Astrocyte (in vitro differentiated cells and primary cell): ENCODE measurements at regions not wholly inside any gene's neighbourhood (a gene's known extent, or its start where the extent isn't known, plus 50 kb on each side); places are given as distances from the start of the nearest gene placed in this dataset.

ENCODE experiments used
- DNase-seq: peaks from one replicate; pipeline ENCODE4 v3.0.0-alpha.2; 2010; ENCODE audit warnings: low read depth
- FAIRE-seq: peaks from 2 replicates; lab custom pipeline; 2011; peaks lifted over from hg19 to GRCh38; lab: Jason Lieb, UNC
- H2AFZ ChIP-seq: 2 replicates; pipeline ENCODE4 v1.6.0; 2012; ENCODE audit warnings: low read depth, low read length, inconsistent platforms
- H3K27ac ChIP-seq: 2 replicates; pipeline ENCODE4 v1.5.1; 2011; ENCODE audit warnings: low read depth, low read length, inconsistent platforms
- H3K27me3 ChIP-seq: 2 replicates; pipeline ENCODE4 v1.6.0; 2011; ENCODE audit warnings: low read length, inconsistent platforms; ENCODE audit not compliant: insufficient read depth
- H3K36me3 ChIP-seq: 2 replicates; pipeline ENCODE4 v1.5.1; 2011; ENCODE audit warnings: low read length, inconsistent platforms; ENCODE audit not compliant: insufficient read depth
- H3K4me1 ChIP-seq: 2 replicates; pipeline ENCODE4 v1.5.1; 2011; ENCODE audit warnings: low read length, inconsistent platforms; ENCODE audit not compliant: insufficient read depth
- H3K4me2 ChIP-seq: 2 replicates; pipeline ENCODE4 v1.6.0; 2012; ENCODE audit warnings: low read length, inconsistent platforms
- H3K4me3 ChIP-seq: 2 replicates; pipeline ENCODE4 v1.5.1; 2011; ENCODE audit warnings: low read depth, mild to moderate bottlenecking, low read length, inconsistent platforms; ENCODE audit not compliant: insufficient read depth
- H3K79me2 ChIP-seq: 2 replicates; pipeline ENCODE4 v1.6.0; 2012; ENCODE audit warnings: mild to moderate bottlenecking, low read length, inconsistent platforms; ENCODE audit not compliant: insufficient read depth
- H3K9ac ChIP-seq: 2 replicates; pipeline ENCODE4 v1.6.0; 2012; ENCODE audit warnings: mild to moderate bottlenecking, low read length, inconsistent platforms
- H3K9me3 ChIP-seq: 2 replicates; pipeline ENCODE4 v1.5.1; 2012; ENCODE audit warnings: low read depth, mild to moderate bottlenecking, low read length, inconsistent platforms; ENCODE audit not compliant: insufficient read depth
- H4K20me1 ChIP-seq: 2 replicates; pipeline ENCODE4 v1.6.0; 2012; ENCODE audit warnings: low read length, inconsistent platforms; ENCODE audit not compliant: insufficient read depth
- H3K27ac Mint-ChIP-seq: one replicate; pipeline ENCODE4 v1.8.0; 2021; ENCODE audit warnings: mild to moderate bottlenecking, mixed read lengths; ENCODE audit not compliant: unreplicated experiment
- H3K27me3 Mint-ChIP-seq: one replicate; pipeline ENCODE4 v1.8.0; 2021; ENCODE audit warnings: low read depth, mixed read lengths; ENCODE audit not compliant: unreplicated experiment
- H3K36me3 Mint-ChIP-seq: one replicate; pipeline ENCODE4 v1.8.0; 2021; ENCODE audit warnings: low read depth, mixed read lengths; ENCODE audit not compliant: unreplicated experiment
- H3K4me1 Mint-ChIP-seq: one replicate; pipeline ENCODE4 v1.8.0; 2021; ENCODE audit warnings: low read depth, mixed read lengths; ENCODE audit not compliant: unreplicated experiment
- H3K4me3 Mint-ChIP-seq: one replicate; pipeline ENCODE4 v1.8.0; 2021; ENCODE audit warnings: mild to moderate bottlenecking, moderate library complexity, mixed read lengths; ENCODE audit not compliant: unreplicated experiment
- H3K9me3 Mint-ChIP-seq: one replicate; pipeline ENCODE4 v1.8.0; 2021; ENCODE audit warnings: mild to moderate bottlenecking, mixed read lengths; ENCODE audit not compliant: unreplicated experiment
- CTCF ChIP-seq: IDR thresholded peaks from 2 replicates; pipeline ENCODE4 v1.5.1; 2011; ENCODE audit warnings: low read depth, mild to moderate bottlenecking, inconsistent platforms, low read length, moderate library complexity; ENCODE audit not compliant: insufficient read depth
- EZH2 ChIP-seq: IDR thresholded peaks from 2 replicates; pipeline ENCODE4 v1.6.1; 2012; ENCODE audit warnings: mild to moderate bottlenecking, low read length, inconsistent platforms; ENCODE audit not compliant: insufficient read depth

GRCh38 chr11:90321018-90321417 lies 98.2 kb upstream of the CHORDC1 start:
- Mint-ChIP-seq H3K4me3 (no peak overlapping the region), H3K27ac (no peak overlapping the region), H3K36me3 (no peaks in the 10 kb centered on the region), H3K9me3 (peaks cover 4% of the 10 kb centered on the region), H3K4me1 (no peaks in the 10 kb centered on the region), H3K27me3 (no peaks in the 10 kb centered on the region)
- TF ChIP-seq CTCF (no peak), EZH2 (no peak)
- no peaks in the 10 kb centered on the region for H3K36me3 ChIP-seq
- no peak overlapping the region for H3K27ac ChIP-seq
- H3K4me2 ChIP-seq = no peak overlapping the region
- no peaks in the 10 kb centered on the region for H3K79me2 ChIP-seq
- H3K9me3 ChIP-seq = no peaks in the 10 kb centered on the region
- H3K9ac ChIP-seq = no peak overlapping the region
- H4K20me1 ChIP-seq = no peaks in the 10 kb centered on the region
- no peak for DNase-seq
- no peaks in the 10 kb centered on the region for H3K4me1 ChIP-seq
- FAIRE-seq = no peak
- H3K4me3 ChIP-seq = no peak overlapping the region
- H2AFZ ChIP-seq = no peak overlapping the region
- no peaks in the 10 kb centered on the region for H3K27me3 ChIP-seq

GRCh38 chr11:90318651-90319050 lies 95.8 kb upstream of the CHORDC1 start:
- H3K27ac Mint-ChIP-seq = no peak overlapping the region
- no peaks in the 10 kb centered on the region for H3K27me3 Mint-ChIP-seq
- no peaks in the 10 kb centered on the region for H3K36me3 Mint-ChIP-seq
- TF ChIP-seq EZH2 = no peak
- no peak for TF ChIP-seq CTCF
- no peaks in the 10 kb centered on the region for H3K36me3 ChIP-seq
- H2AFZ ChIP-seq = no peak overlapping the region
- no peaks in the 10 kb centered on the region for H3K4me1 ChIP-seq
- H3K4me1 Mint-ChIP-seq = no peaks in the 10 kb centered on the region
- DNase-seq = no peak
- H3K4me2 ChIP-seq = no peak overlapping the region
- no peaks in the 10 kb centered on the region for H3K79me2 ChIP-seq
- H3K27me3 ChIP-seq = no peaks in the 10 kb centered on the region
- no peaks in the 10 kb centered on the region for H4K20me1 ChIP-seq
- H3K4me3 Mint-ChIP-seq = no peak overlapping the region
- H3K9ac ChIP-seq = no peak overlapping the region
- no peak overlapping the region for H3K4me3 ChIP-seq
- H3K9me3 ChIP-seq = no peaks in the 10 kb centered on the region
- H3K27ac ChIP-seq = no peak overlapping the region
- no peak for FAIRE-seq
- H3K9me3 Mint-ChIP-seq = peaks cover 4% of the 10 kb centered on the region

GRCh38 chr11:90310210-90310609 lies 87.4 kb upstream of the CHORDC1 start:
- Histone ChIP-seq H3K4me1 (no peaks in the 10 kb centered on the region), H2AFZ (no peak overlapping the region), H3K4me3 (no peak overlapping the region), H3K79me2 (no peaks in the 10 kb centered on the region), H4K20me1 (no peaks in the 10 kb centered on the region), H3K27ac (no peak overlapping the region), H3K36me3 (no peaks in the 10 kb centered on the region), H3K4me2 (no peak overlapping the region), H3K27me3 (no peaks in the 10 kb centered on the region), H3K9me3 (no peaks in the 10 kb centered on the region), H3K9ac (no peak overlapping the region)
- FAIRE-seq (no peak), DNase-seq (no peak)
- Mint-ChIP-seq H3K4me1 (no peaks in the 10 kb centered on the region), H3K27me3 (no peaks in the 10 kb centered on the region), H3K36me3 (no peaks in the 10 kb centered on the region), H3K27ac (no peak overlapping the region), H3K9me3 (peaks cover 2% of the 10 kb centered on the region), H3K4me3 (no peak overlapping the region)
- TF ChIP-seq EZH2 (no peak), CTCF (no peak)
